HG02943 (cell line): ENCODE measurements at regions not wholly inside any gene's neighbourhood (a gene's known extent, or its start where the extent isn't known, plus 50 kb on each side); places are given as distances from the start of the nearest gene placed in this dataset.

ENCODE experiments used
- ATAC-seq: cut with Tn5 transposase; IDR thresholded peaks from one replicate; pipeline ENCODE4 v1.9.1; 2021; ENCODE audit warnings: mild to moderate bottlenecking, low read depth, moderate library complexity; ENCODE audit not compliant: unreplicated experiment

GRCh38 chr11:133586903-133587517 lies 54.7 kb upstream of the OPCML start:
- ATAC-seq, result no peak

GRCh38 chr11:133582750-133583149 lies 50.4 kb upstream of the OPCML start:
- ATAC-seq, result no peak

- no peak for ATAC-seq
Measured at GRCh38 chr11:133582326-133582725, 50.0 kb upstream of the OPCML start.
